ENCODE measurements at regions not wholly inside any gene's neighbourhood (a gene's known extent, or its start where the extent isn't known, plus 50 kb on each side); places are given as distances from the start of the nearest gene placed in this dataset.

DNA sequence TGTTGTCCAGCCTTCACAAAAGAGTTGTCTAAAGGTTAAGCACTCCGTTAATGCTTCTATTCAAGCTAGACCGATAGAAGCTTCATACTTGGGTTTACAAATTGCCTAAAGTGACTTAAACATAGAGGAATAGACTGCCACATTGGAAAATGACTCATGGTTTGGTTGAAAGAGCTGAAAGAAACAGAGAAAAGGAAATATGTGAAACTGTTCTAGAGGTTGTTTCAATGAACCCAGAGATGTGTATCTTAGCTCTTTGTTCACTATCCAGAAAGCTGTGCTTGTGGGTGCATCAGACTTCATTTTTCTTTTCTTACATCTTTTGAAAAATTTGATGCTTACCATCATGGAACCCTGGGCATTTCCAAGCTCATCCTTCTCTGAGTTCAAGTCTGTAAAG, 736.2 kb downstream of the INHBA start:
- Histone ChIP-seq H2BK120ac (replicated peaks; ENCODE audit: low read depth, low read length) (no peak overlapping the region), H3K4me3 (ENCODE audit: extremely low read depth in 1 of 4, insufficient read depth in 2 of 4, low read depth in 3 of 4, low read length in 4 of 4) (no peak overlapping the region), H3K4me1 (replicated peaks in 1 of 4; ENCODE audit: control insufficient read depth in 3 of 4, insufficient read depth in 4 of 4, low read length in 3 of 4) (0 out of 7 replicates have a peak, but pooled peaks cover 0 to 3% (median 0%) of the 10 kb centered on the region in 4 experiments), H3K9ac (replicated peaks in 1 of 4; ENCODE audit: extremely low read depth in 1 of 4, low read depth in 3 of 4, low read length in 3 of 4) (no peak overlapping the region), H4K91ac (replicated peaks; ENCODE audit: insufficient read length, low read length) (no peak overlapping the region), H3K23me2 (ENCODE audit: low read depth, low read length) (no peaks in the 10 kb centered on the region), H3K23ac (ENCODE audit: insufficient read length) (no peak overlapping the region), H2BK15ac (ENCODE audit: low read length) (no peak overlapping the region), H3K27me3 (replicated peaks in 1 of 4; ENCODE audit: control insufficient read depth in 3 of 4, extremely low read depth in 1 of 4, insufficient read depth in 3 of 4, low read length in 3 of 4) (no peaks in the 10 kb centered on the region), H2BK12ac (ENCODE audit: low read depth, low read length) (no peak overlapping the region), H2AK5ac (ENCODE audit: low read depth, low read length) (no peak overlapping the region), H3K4me2 (ENCODE audit: insufficient read depth in 1 of 2, low read depth in 2 of 2, low read length in 2 of 2) (no peak overlapping the region), H3K14ac (ENCODE audit: insufficient read length) (no peak overlapping the region), H2BK20ac (ENCODE audit: low read length) (no peak overlapping the region), H3K9me3 (ENCODE audit: insufficient read depth in 2 of 2, low read depth in 1 of 2, low read length in 1 of 2) (0 out of 4 replicates have a peak, but pooled peaks cover 0 to under 1% of the 10 kb centered on the region in 2 experiments), H4K5ac (ENCODE audit: insufficient read length, low read depth, low read length) (no peak overlapping the region), H4K20me1 (replicated peaks in 1 of 2; ENCODE audit: control insufficient read depth in 1 of 2, insufficient read depth in 2 of 2, low read length in 2 of 2) (no peaks in the 10 kb centered on the region), H3K36me3 (ENCODE audit: control insufficient read depth in 2 of 4, insufficient read depth in 4 of 4, low read length in 3 of 4) (no peaks in the 10 kb centered on the region), H3K18ac (ENCODE audit: extremely low read depth, low read length) (no peak overlapping the region), H4K8ac (ENCODE audit: extremely low read depth, insufficient read depth, low read length) (no peak overlapping the region), H3K79me1 (ENCODE audit: low read depth, low read length) (no peaks in the 10 kb centered on the region), H3K27ac (ENCODE audit: low read depth, low read length) (no peak overlapping the region), H3K56ac (replicated peaks; ENCODE audit: insufficient read length, low read depth, low read length) (no peak overlapping the region), H2BK5ac (ENCODE audit: low read depth, low read length) (no peak overlapping the region), H3K79me2 (ENCODE audit: control insufficient read depth in 1 of 2, insufficient read depth in 2 of 2, low read length in 2 of 2) (no peaks in the 10 kb centered on the region), H2AFZ (ENCODE audit: low read length) (no peak overlapping the region; the same call in 1 of the 2 replicates), H3K4ac (replicated peaks; ENCODE audit: insufficient read length, low read depth, low read length) (no peak overlapping the region)
- ChIA-PET CTCF (ENCODE audit: partially characterized antibody) (interaction anchor here (1.0 to 1.1 kb wide), 2 partner anchors 9 to 60 kb away, joined by 3 to 4 read pairs; no protein-coding TSS in a partner anchor), POLR2A (ENCODE audit: partially characterized antibody) (no interaction called here)
- TF ChIP-seq GABPA (IDR thresholded peaks at IDR 0.05; ENCODE audit: borderline replicate concordance, insufficient read depth, low read length) (no peak), ZNF274 (IDR thresholded peaks at IDR 0.05; ENCODE audit: borderline replicate concordance, extremely low read depth, low read length) (no peak)
- FAIRE-seq = no peak
- DNase-seq (ENCODE audit: low read depth in 1 of 2, low spot score in 2 of 2) = no peak
- WGBS, 2 experiments (ENCODE audit: extremely low coverage in 1 of 2, insufficient coverage in 1 of 2, insufficient read length in 1 of 2, insufficient replicate concordance in 2 of 2, low coverage in 1 of 2, low lambda C conversion rate in 2 of 2, missing lambda C conversion rate in 1 of 2) = 100% methylated on average over 2 of the region's 2 CpGs; no CpG with 5 or more reads in 1 of the 2 experiments
